Ishikawa (cell line): ENCODE measurements at regions not wholly inside any gene's neighbourhood (a gene's known extent, or its start where the extent isn't known, plus 50 kb on each side); places are given as distances from the start of the nearest gene placed in this dataset.

ENCODE experiments used
- CEBPB ChIP-seq: IDR thresholded peaks from 2 replicates; pipeline ENCODE4 v1.6.1; 2012
- EGR1 ChIP-seq: IDR thresholded peaks from 2 replicates; pipeline ENCODE4 v1.6.1; 2012
- EP300 ChIP-seq: IDR thresholded peaks from 2 replicates; pipeline ENCODE4 v1.6.1; 2012; ENCODE audit warnings: borderline replicate concordance
- FOXM1 ChIP-seq: IDR thresholded peaks from 2 replicates; pipeline ENCODE4 v1.6.1; 2012; ENCODE audit warnings: low read depth, borderline replicate concordance
- NFIC ChIP-seq: IDR thresholded peaks from 2 replicates; pipeline ENCODE4 v1.6.1; 2012
- REST ChIP-seq: IDR thresholded peaks from 2 replicates; pipeline ENCODE4 v1.6.1; 2012; ENCODE audit warnings: low read depth, mild to moderate bottlenecking
- TAF1 ChIP-seq: IDR thresholded peaks from 2 replicates; pipeline ENCODE4 v1.6.1; 2012; ENCODE audit warnings: low read depth, mild to moderate bottlenecking
- TCF12 ChIP-seq: IDR thresholded peaks from 2 replicates; pipeline ENCODE4 v1.6.1; 2012; ENCODE audit warnings: low read depth
- TEAD4 ChIP-seq: IDR thresholded peaks from 2 replicates; pipeline ENCODE4 v1.6.1; 2012
- YY1 ChIP-seq: IDR thresholded peaks from 2 replicates; pipeline ENCODE4 v1.6.1; 2012; ENCODE audit warnings: low read depth
- ZBTB7A ChIP-seq: IDR thresholded peaks from 2 replicates; pipeline ENCODE4 v1.6.1; 2012; ENCODE audit warnings: low read depth
- TF ChIP-seq, protein P1 (sequence below): IDR thresholded peaks from 2 replicates; pipeline ENCODE4 v1.6.1; 2012

- no peak for TF ChIP-seq TAF1
- TF ChIP-seq EGR1 = no peak
- no peak for TF ChIP-seq YY1
- TF ChIP-seq CEBPB = no peak
- TF ChIP-seq EP300 = no peak
- TF ChIP-seq, protein P1, sequence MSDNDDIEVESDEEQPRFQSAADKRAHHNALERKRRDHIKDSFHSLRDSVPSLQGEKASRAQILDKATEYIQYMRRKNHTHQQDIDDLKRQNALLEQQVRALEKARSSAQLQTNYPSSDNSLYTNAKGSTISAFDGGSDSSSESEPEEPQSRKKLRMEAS = no peak
- no peak for TF ChIP-seq REST
- TF ChIP-seq TCF12 = no peak
- no peak for TF ChIP-seq NFIC
- TF ChIP-seq ZBTB7A = no peak
- TF ChIP-seq TEAD4 = no peak
- no peak for TF ChIP-seq FOXM1
Measured at GRCh38 chr10:111923032-111923431, 260.5 kb downstream of the GPAM start.
